Cerebellar cortex (tissue), 1 donor: ENCODE measurements at regions not wholly inside any gene's neighbourhood (a gene's known extent, or its start where the extent isn't known, plus 50 kb on each side); places are given as distances from the start of the nearest gene placed in this dataset.
"Not testable (repeated sequence)": the region's sequence is repeated elsewhere in the genome, so short reads cannot be mapped to it uniquely, and the experiment has no call there.

Source experiments
- DNase-seq: peaks from one replicate; pipeline ENCODE4 v3.0.0-alpha.2; 2015; ENCODE audit warnings: low spot score

- no peak for DNase-seq
These were observed 92.6 kb upstream of the SFSWAP start for GRCh38 chr12:131618303-131618658.

- no peak for DNase-seq
These were observed 92.2 kb upstream of the SFSWAP start for GRCh38 chr12:131618701-131619100.

GRCh38 chr12:131619106-131619642 is 91.7 kb upstream of the SFSWAP start:
- no peak for DNase-seq

GRCh38 chr12:131619736-131620506 is 91.0 kb upstream of the SFSWAP start:
- no peak for DNase-seq

- DNase-seq: no peak
These were observed 90.4 kb upstream of the SFSWAP start for GRCh38 chr12:131620520-131620919.

- no peak for DNase-seq
These were observed 89.8 kb upstream of the SFSWAP start for GRCh38 chr12:131620946-131621681.

- DNase-seq: peak; percentile 56
These were observed 89.0 kb upstream of the SFSWAP start for GRCh38 chr12:131621701-131622421.

- no peak for DNase-seq
These were observed 88.4 kb upstream of the SFSWAP start for GRCh38 chr12:131622422-131622955.

- not testable (repeated sequence) for DNase-seq
These were observed 87.2 kb upstream of the SFSWAP start for GRCh38 chr12:131623404-131624368.

GRCh38 chr12:131624369-131624739 is 86.5 kb upstream of the SFSWAP start:
- not testable (repeated sequence) for DNase-seq

GRCh38 chr12:131624756-131625501 is 86.0 kb upstream of the SFSWAP start:
- not testable (repeated sequence) for DNase-seq

GRCh38 chr12:131625966-131626722 is 84.7 kb upstream of the SFSWAP start:
- not testable (repeated sequence) for DNase-seq

- DNase-seq: not testable (repeated sequence)
These were observed 83.5 kb upstream of the SFSWAP start for GRCh38 chr12:131627151-131628022.

- DNase-seq: no peak
These were observed 82.7 kb upstream of the SFSWAP start for GRCh38 chr12:131628023-131628740.

- DNase-seq: no peak
These were observed 82.0 kb upstream of the SFSWAP start for GRCh38 chr12:131628766-131629448.

GRCh38 chr12:131631230-131631629 is 79.7 kb upstream of the SFSWAP start:
- DNase-seq: no peak
